ENCODE measurements at regions not wholly inside any gene's neighbourhood (a gene's known extent, or its start where the extent isn't known, plus 50 kb on each side); places are given as distances from the start of the nearest gene placed in this dataset.

DNA sequence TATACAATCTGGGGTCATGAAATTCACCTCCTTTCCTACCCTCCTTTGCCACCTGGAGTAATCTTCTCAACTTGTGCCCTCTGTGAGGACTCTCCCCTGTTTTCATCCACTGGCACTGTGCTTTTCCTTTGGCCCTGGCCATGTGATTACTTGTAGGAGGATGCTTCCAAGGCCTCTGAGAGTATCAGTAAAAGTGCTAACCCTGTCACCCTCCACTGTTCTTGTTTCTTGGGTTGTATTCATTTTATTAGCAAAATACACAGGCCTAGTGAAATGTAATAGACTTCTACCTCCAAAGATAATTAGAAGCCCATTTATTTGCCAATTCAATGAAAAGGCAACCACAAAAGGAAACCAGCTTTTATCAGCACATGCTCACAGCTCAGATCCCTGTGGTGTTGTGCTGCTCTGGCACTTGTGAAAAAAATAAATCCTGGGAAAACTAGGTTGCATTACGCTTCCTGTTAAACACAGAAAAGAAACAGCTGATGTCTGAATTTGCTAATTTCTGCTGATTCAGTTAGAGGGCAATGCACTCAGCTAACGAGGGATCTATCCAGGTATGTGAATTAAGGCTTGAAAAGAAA, 357.5 kb upstream of the ETAA1 start:
- Histone ChIP-seq H3K9me1 (replicated peaks; ENCODE audit: control insufficient read depth, extremely low read depth, insufficient read depth, low read length) (no peaks in the 10 kb centered on the region), H3K4me1 (ENCODE audit: control insufficient read depth, extremely low read depth, insufficient read depth, low read length) (no peaks in the 10 kb centered on the region), H3K9ac (replicated peaks; ENCODE audit: extremely low read depth, insufficient read depth, low read length) (no peak overlapping the region), H3K9me3 (replicated peaks; ENCODE audit: control insufficient read depth, insufficient read depth, low read length) (no peaks in the 10 kb centered on the region), H3K4me3 (replicated peaks in 1 of 3; ENCODE audit: insufficient read depth in 1 of 3, low read depth in 1 of 3, low read length in 3 of 3) (no peak overlapping the region), H3K27me3 (ENCODE audit: control insufficient read depth in 2 of 2, insufficient read depth in 2 of 2, low read length in 2 of 2) (no peaks in the 10 kb centered on the region), H3K79me2 (ENCODE audit: control insufficient read depth, insufficient read depth, low read length) (no peaks in the 10 kb centered on the region), H3K36me3 (ENCODE audit: control insufficient read depth in 2 of 2, extremely low read depth in 1 of 2, insufficient read depth in 2 of 2, low read length in 2 of 2) (no peaks in the 10 kb centered on the region), H3K4me2 (ENCODE audit: insufficient read depth, low read length) (no peak overlapping the region), H3K27ac (ENCODE audit: insufficient read depth, low read depth, low read length) (no peak overlapping the region), H4K20me1 (replicated peaks; ENCODE audit: control insufficient read depth, extremely low read depth, insufficient read depth, low read length) (no peaks in the 10 kb centered on the region), H2AFZ (ENCODE audit: low read depth, low read length) (no peak overlapping the region)
- no TSS peak for BruUV-seq (replicated peaks)
- intact Hi-C loops (cut with micrococcal nuclease) (no loop called here), dilution Hi-C loops (cut with MboI; ENCODE audit: extremely low pct_ligation_motif_present, low sequenced_read_pairs) (no loop called here)
- POLR2A ChIA-PET = no interaction called here
- TF ChIP-seq GATA2 (IDR thresholded peaks at IDR 0.05; ENCODE audit: insufficient read depth, insufficient read length, low read depth, low read length) = no peak
- no peak for TF ChIP-seq FOS (IDR thresholded peaks at IDR 0.05; ENCODE audit: borderline replicate concordance, insufficient read depth, low read length)
- TF ChIP-seq POLR2AphosphoS5 (IDR thresholded peaks at IDR 0.05; ENCODE audit: insufficient read depth, low read depth, low read length) = no peak
- DNase-seq (ENCODE audit: low read depth, low spot score) (no peak), FAIRE-seq (no peak)
- CTCF ChIA-PET = interaction anchor here (0.6 kb wide), 1 partner anchor 437 kb away, joined by 3 read pairs; no protein-coding TSS in a partner anchor

DNA sequence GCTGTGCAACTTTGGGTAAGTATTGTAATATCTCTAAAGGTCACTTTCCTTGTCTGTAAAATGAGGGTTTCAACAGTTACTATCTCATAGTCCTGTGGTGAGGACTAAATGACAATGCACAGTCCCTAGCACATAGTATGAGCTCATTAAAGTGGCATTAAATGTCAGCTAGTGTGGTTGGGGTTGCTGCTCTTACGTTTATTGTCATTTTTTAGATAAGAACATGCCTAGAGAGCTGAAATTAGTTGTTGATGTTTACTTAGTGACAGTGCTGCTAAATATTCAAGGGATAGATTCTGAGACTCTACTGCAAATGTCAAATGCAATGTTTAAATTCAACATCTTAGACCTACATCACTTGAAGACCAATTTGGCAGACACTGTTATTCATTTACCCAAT, 356.1 kb upstream of the ETAA1 start:
- no TSS peak for BruUV-seq (replicated peaks)
- no peaks in the 10 kb centered on the region for H3K9me1 ChIP-seq (replicated peaks; ENCODE audit: control insufficient read depth, extremely low read depth, insufficient read depth, low read length)
- TF ChIP-seq JUN (IDR thresholded peaks at IDR 0.05; ENCODE audit: borderline replicate concordance, insufficient read depth, insufficient read length, low read depth) = no peak
- TF ChIP-seq, protein P1, sequence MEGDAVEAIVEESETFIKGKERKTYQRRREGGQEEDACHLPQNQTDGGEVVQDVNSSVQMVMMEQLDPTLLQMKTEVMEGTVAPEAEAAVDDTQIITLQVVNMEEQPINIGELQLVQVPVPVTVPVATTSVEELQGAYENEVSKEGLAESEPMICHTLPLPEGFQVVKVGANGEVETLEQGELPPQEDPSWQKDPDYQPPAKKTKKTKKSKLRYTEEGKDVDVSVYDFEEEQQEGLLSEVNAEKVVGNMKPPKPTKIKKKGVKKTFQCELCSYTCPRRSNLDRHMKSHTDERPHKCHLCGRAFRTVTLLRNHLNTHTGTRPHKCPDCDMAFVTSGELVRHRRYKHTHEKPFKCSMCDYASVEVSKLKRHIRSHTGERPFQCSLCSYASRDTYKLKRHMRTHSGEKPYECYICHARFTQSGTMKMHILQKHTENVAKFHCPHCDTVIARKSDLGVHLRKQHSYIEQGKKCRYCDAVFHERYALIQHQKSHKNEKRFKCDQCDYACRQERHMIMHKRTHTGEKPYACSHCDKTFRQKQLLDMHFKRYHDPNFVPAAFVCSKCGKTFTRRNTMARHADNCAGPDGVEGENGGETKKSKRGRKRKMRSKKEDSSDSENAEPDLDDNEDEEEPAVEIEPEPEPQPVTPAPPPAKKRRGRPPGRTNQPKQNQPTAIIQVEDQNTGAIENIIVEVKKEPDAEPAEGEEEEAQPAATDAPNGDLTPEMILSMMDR (IDR thresholded peaks at IDR 0.05; ENCODE audit: extremely low read depth in 1 of 2, insufficient read depth in 1 of 2, low read depth in 1 of 2, low read length in 2 of 2) = no peak
- no peak for TF ChIP-seq MYC (IDR thresholded peaks at IDR 0.05; ENCODE audit: low read depth, low read length)
- no peak for TF ChIP-seq POLR2A (IDR thresholded peaks at IDR 0.05; ENCODE audit: low read depth, low read length)
- TF ChIP-seq FOS (IDR thresholded peaks at IDR 0.05; ENCODE audit: borderline replicate concordance, insufficient read depth, low read length) = no peak
- dilution Hi-C loops (cut with MboI; ENCODE audit: extremely low pct_ligation_motif_present, low sequenced_read_pairs) = no loop called here
- intact Hi-C loops (cut with micrococcal nuclease) = no loop called here
- H3K36me3 ChIP-seq (ENCODE audit: control insufficient read depth in 2 of 2, extremely low read depth in 1 of 2, insufficient read depth in 2 of 2, low read length in 2 of 2) = no peaks in the 10 kb centered on the region
- no peak overlapping the region for H2AFZ ChIP-seq (ENCODE audit: low read depth, low read length)
- H3K27me3 ChIP-seq (ENCODE audit: control insufficient read depth in 2 of 2, insufficient read depth in 2 of 2, low read length in 2 of 2) = no peaks in the 10 kb centered on the region
- no peaks in the 10 kb centered on the region for H3K4me1 ChIP-seq (ENCODE audit: control insufficient read depth, extremely low read depth, insufficient read depth, low read length)
- H3K27ac ChIP-seq (ENCODE audit: insufficient read depth, low read depth, low read length) = no peak overlapping the region
- H3K9ac ChIP-seq (replicated peaks; ENCODE audit: extremely low read depth, insufficient read depth, low read length) = no peak overlapping the region
- no peak overlapping the region for H3K4me3 ChIP-seq (replicated peaks in 1 of 3; ENCODE audit: insufficient read depth in 1 of 3, low read depth in 1 of 3, low read length in 3 of 3)
- H3K9me3 ChIP-seq (replicated peaks; ENCODE audit: control insufficient read depth, insufficient read depth, low read length) = no peaks in the 10 kb centered on the region
- no peaks in the 10 kb centered on the region for H3K79me2 ChIP-seq (ENCODE audit: control insufficient read depth, insufficient read depth, low read length)
- ChIA-PET POLR2A (no interaction called here), CTCF (interaction anchor here (1.5 kb wide), 1 partner anchor 16 kb away, joined by 3 read pairs; no protein-coding TSS in a partner anchor)
- no peaks in the 10 kb centered on the region for H4K20me1 ChIP-seq (replicated peaks; ENCODE audit: control insufficient read depth, extremely low read depth, insufficient read depth, low read length)
- H3K4me2 ChIP-seq (ENCODE audit: insufficient read depth, low read length) = no peak overlapping the region
- no peak for FAIRE-seq
- no peak for DNase-seq (ENCODE audit: low read depth, low spot score)

Data from endothelial cell of umbilical vein (primary cell).